ENCODE measurements at regions not wholly inside any gene's neighbourhood (a gene's known extent, or its start where the extent isn't known, plus 50 kb on each side); places are given as distances from the start of the nearest gene placed in this dataset.

DNA sequence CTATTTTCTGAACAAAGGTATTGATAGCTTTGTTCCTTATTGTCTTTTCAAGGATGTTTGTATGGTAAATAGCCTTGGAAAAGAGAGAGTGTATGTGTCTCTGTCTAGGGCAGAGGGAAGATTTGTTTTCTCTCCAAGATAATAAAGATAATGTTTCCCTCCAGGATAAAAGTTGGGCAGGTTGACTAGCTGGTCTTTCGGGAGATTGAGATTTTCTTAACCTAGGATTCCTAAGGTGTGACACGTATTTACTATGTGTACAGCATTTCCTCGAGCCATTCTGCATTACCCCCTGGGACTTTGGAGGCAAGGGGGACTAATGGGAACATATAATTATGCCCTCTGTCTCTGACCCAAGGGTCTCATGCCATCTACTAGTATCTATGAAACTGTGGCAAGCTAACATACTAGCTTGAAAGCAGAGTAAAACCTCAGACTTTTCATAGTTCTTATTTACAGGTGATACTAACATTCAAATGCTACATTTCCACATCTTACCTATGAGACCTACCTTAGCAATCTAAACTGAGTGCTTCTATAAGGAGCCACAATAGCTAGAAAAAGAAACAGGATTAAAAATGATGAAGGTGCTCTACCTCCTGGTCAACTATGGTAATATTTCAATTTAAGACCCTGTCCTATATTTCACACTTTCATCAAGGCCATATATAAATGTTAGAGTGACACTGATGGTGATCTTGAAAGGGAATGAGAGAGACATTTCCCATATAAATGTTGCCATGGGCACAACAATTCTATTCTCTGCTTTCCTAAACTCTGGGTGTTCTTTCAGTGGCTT is 252.9 kb upstream of the CBLB start:
- no peaks in the 10 kb centered on the region for H3K4me1 ChIP-seq
- H3K27me3 ChIP-seq (ENCODE audit: control insufficient read depth, insufficient read depth, low read length): no peaks in the 10 kb centered on the region
- no peaks in the 10 kb centered on the region for H3K79me2 ChIP-seq

DNA sequence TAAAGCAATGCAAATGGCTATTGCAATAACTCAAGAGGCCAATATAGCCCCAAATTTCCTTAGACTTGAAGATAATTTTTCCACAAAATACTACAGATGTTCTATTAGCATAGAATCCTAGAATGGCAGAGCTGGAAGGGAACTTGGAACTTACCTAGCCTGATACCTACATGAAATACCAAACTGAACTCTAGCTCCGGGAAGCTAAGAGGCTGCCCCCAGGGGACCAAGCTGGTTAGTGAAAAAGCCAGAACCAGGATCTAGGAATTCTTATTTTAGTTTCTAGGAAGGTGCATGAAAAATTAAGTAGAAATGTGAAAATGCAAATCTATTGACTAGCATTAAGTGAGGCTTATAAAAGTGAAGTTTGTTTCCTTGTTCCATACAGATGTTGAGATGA is 256.0 kb upstream of the CBLB start:
- Histone ChIP-seq H3K36me3 (ENCODE audit: control insufficient read depth, insufficient read depth, low read length) (no peaks in the 10 kb centered on the region), H3K4me2 (ENCODE audit: low read length) (no peak overlapping the region), H3K9ac (no peak overlapping the region), H3K79me2 (no peaks in the 10 kb centered on the region), H3K27me3 (ENCODE audit: control insufficient read depth, insufficient read depth, low read length) (no peaks in the 10 kb centered on the region), H2AFZ (no peak overlapping the region), H3K4me3 (ENCODE audit: low read depth, low read length) (no peak overlapping the region), H3K27ac (no peak overlapping the region), H3K4me1 (no peaks in the 10 kb centered on the region), H3K9me3 (ENCODE audit: control insufficient read depth, low read length) (no peaks in the 10 kb centered on the region)
- TF ChIP-seq, protein P1, sequence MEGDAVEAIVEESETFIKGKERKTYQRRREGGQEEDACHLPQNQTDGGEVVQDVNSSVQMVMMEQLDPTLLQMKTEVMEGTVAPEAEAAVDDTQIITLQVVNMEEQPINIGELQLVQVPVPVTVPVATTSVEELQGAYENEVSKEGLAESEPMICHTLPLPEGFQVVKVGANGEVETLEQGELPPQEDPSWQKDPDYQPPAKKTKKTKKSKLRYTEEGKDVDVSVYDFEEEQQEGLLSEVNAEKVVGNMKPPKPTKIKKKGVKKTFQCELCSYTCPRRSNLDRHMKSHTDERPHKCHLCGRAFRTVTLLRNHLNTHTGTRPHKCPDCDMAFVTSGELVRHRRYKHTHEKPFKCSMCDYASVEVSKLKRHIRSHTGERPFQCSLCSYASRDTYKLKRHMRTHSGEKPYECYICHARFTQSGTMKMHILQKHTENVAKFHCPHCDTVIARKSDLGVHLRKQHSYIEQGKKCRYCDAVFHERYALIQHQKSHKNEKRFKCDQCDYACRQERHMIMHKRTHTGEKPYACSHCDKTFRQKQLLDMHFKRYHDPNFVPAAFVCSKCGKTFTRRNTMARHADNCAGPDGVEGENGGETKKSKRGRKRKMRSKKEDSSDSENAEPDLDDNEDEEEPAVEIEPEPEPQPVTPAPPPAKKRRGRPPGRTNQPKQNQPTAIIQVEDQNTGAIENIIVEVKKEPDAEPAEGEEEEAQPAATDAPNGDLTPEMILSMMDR (IDR thresholded peaks at IDR 0.05): no peak

More for the DNA sequence above, 252.9 kb upstream of the CBLB start:
- H3K9me3 ChIP-seq (ENCODE audit: control insufficient read depth, low read length): no peaks in the 10 kb centered on the region
- no peak overlapping the region for H2AFZ ChIP-seq
- TF ChIP-seq, protein P1 (IDR thresholded peaks at IDR 0.05): no peak
- H3K27ac ChIP-seq: no peak overlapping the region
- H3K36me3 ChIP-seq (ENCODE audit: control insufficient read depth, insufficient read depth, low read length): no peaks in the 10 kb centered on the region
- no peak overlapping the region for H3K4me2 ChIP-seq (ENCODE audit: low read length)
- no peak overlapping the region for H3K9ac ChIP-seq
- no peak overlapping the region for H3K4me3 ChIP-seq (ENCODE audit: low read depth, low read length)

DNA sequence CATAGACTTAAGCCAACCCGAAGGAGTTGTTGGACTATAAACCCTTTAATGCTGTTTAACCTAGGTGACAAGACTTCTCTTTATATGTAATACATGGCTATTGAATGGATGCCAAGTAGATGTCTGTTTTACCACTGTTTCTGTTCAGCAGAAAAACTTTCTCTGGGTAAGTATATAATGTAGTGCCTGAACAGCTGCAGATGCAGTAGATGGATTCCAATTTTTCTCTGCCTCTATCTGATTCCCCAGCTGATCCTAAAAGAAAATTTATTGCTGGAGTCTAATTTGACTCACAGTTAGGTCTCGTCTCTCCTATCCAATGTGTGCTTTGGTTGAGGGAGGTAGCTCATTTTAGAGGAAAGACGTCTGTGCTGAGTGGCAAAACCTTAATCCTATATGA is 256.5 kb upstream of the CBLB start:
- Histone ChIP-seq H3K79me2 (no peaks in the 10 kb centered on the region), H3K36me3 (ENCODE audit: control insufficient read depth, insufficient read depth, low read length) (no peaks in the 10 kb centered on the region), H3K4me3 (ENCODE audit: low read depth, low read length) (no peak overlapping the region), H3K9ac (no peak overlapping the region), H3K27me3 (ENCODE audit: control insufficient read depth, insufficient read depth, low read length) (no peaks in the 10 kb centered on the region), H3K4me1 (no peaks in the 10 kb centered on the region), H2AFZ (no peak overlapping the region), H3K27ac (no peak overlapping the region), H3K9me3 (ENCODE audit: control insufficient read depth, low read length) (no peaks in the 10 kb centered on the region), H3K4me2 (ENCODE audit: low read length) (no peak overlapping the region)
- TF ChIP-seq, protein P1 (IDR thresholded peaks at IDR 0.05): no peak

DNA sequence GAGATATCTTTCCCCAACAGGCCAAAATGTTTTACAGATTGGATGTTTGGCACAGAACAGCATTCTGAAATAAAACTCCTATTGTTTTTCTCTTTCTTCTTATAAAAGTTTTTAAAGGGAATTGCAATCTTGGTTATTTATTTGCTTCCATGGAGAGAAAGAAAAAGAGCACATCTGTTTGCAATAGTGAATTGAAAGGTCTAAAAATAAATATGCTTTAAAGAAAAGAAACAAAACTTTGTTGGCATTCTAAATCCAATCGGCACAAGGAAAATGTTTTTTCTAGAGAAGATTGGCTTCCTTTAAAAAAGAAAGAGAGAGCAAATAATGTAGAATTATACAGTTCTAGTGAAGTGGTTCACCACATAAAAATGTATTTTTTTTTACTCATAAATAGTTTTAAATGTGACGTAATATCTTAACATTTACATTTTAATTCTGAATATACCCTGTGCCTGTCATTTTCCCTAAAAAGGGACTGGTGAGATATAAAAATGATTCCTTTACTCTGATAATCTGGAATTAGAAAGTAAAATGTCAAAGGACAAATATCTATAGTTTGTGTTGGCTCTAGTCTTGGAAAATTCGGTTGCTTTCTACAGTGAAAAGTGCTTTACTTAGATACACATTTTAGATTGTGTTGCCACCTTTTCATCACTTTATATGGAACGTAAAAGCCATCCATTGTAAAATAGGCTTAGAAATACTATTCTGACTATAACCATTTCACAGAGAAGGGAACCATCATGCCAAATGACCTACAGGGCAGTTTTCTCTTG is 257.4 kb upstream of the CBLB start:
- TF ChIP-seq, protein P1 (IDR thresholded peaks at IDR 0.05): no peak

More for the DNA sequence above, 257.4 kb upstream of the CBLB start:
- Histone ChIP-seq H3K9ac (no peak overlapping the region), H3K27me3 (ENCODE audit: control insufficient read depth, insufficient read depth, low read length) (no peaks in the 10 kb centered on the region), H3K36me3 (ENCODE audit: control insufficient read depth, insufficient read depth, low read length) (no peaks in the 10 kb centered on the region), H3K9me3 (ENCODE audit: control insufficient read depth, low read length) (no peaks in the 10 kb centered on the region), H3K4me1 (peaks cover 5% of the 10 kb centered on the region), H3K4me2 (ENCODE audit: low read length) (no peak overlapping the region), H2AFZ (no peak overlapping the region), H3K79me2 (no peaks in the 10 kb centered on the region), H3K4me3 (ENCODE audit: low read depth, low read length) (no peak overlapping the region), H3K27ac (no peak overlapping the region)

Data from parathyroid adenoma (tissue), 2 donors.